ENCODE measurements at regions not wholly inside any gene's neighbourhood (a gene's known extent, or its start where the extent isn't known, plus 50 kb on each side); places are given as distances from the start of the nearest gene placed in this dataset.

DNA sequence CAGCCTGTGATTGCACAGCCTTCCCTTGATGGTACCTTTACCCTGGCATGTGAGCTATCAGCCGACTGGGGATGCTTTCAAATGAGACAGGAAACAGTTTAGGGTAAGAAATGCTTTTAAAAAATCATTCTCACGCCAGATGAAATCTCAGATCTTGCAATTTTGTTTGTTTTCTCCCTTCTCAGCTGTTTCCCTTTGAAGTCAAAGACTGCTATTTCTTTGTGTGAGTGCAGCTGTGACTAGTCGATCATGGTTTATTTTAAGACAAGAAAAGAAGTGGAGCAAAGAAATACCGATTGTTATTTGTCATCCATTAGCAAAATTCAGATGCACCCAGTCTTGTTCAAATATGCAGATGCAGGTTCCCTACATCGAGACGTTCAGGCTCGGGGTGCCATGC, 489.7 kb downstream of the QKI start:
- TF ChIP-seq SIN3A (IDR thresholded peaks at IDR 0.05; ENCODE audit: borderline replicate concordance, insufficient read depth, low read length) (no peak), TAF1 (IDR thresholded peaks at IDR 0.05; ENCODE audit: borderline replicate concordance, insufficient read depth, low read length) (no peak), POLR2AphosphoS5 (IDR thresholded peaks at IDR 0.05; ENCODE audit: low read depth, low read length) (no peak), FOXP2 (optimal IDR thresholded peaks at IDR 0.05; ENCODE audit: borderline replicate concordance, extremely low read depth, extremely low read length, insufficient read depth) (no peak)
- TF ChIP-seq, protein P1, sequence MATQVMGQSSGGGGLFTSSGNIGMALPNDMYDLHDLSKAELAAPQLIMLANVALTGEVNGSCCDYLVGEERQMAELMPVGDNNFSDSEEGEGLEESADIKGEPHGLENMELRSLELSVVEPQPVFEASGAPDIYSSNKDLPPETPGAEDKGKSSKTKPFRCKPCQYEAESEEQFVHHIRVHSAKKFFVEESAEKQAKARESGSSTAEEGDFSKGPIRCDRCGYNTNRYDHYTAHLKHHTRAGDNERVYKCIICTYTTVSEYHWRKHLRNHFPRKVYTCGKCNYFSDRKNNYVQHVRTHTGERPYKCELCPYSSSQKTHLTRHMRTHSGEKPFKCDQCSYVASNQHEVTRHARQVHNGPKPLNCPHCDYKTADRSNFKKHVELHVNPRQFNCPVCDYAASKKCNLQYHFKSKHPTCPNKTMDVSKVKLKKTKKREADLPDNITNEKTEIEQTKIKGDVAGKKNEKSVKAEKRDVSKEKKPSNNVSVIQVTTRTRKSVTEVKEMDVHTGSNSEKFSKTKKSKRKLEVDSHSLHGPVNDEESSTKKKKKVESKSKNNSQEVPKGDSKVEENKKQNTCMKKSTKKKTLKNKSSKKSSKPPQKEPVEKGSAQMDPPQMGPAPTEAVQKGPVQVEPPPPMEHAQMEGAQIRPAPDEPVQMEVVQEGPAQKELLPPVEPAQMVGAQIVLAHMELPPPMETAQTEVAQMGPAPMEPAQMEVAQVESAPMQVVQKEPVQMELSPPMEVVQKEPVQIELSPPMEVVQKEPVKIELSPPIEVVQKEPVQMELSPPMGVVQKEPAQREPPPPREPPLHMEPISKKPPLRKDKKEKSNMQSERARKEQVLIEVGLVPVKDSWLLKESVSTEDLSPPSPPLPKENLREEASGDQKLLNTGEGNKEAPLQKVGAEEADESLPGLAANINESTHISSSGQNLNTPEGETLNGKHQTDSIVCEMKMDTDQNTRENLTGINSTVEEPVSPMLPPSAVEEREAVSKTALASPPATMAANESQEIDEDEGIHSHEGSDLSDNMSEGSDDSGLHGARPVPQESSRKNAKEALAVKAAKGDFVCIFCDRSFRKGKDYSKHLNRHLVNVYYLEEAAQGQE (IDR thresholded peaks at IDR 0.05; ENCODE audit: insufficient read depth in 1 of 2, low read depth in 2 of 2, low read length in 2 of 2): no peak

DNA sequence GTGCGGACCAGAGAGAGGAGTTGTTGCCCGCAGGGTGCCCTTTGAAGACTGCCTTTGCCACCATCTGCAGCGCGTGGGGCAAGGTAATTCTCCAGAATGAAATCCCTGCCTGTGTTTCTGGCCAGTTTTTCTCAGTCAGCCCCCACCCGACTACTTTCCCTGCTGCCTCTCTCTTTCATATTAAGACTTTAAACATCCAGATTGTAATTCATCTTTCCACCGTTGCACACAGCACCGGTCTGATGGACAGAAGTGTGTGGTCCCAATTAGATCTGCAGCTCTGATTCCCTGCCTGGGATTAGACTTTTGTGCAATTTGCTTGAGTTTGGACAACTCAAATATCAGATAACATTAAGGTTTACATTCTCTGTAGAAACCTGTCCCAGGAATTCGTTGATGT, 489.0 kb downstream of the QKI start:
- TF ChIP-seq TAF1 (IDR thresholded peaks at IDR 0.05; ENCODE audit: borderline replicate concordance, insufficient read depth, low read length) (no peak), SIN3A (IDR thresholded peaks at IDR 0.05; ENCODE audit: borderline replicate concordance, insufficient read depth, low read length) (no peak), POLR2AphosphoS5 (IDR thresholded peaks at IDR 0.05; ENCODE audit: low read depth, low read length) (no peak), FOXP2 (optimal IDR thresholded peaks at IDR 0.05; ENCODE audit: borderline replicate concordance, extremely low read depth, extremely low read length, insufficient read depth) (no peak)
- TF ChIP-seq, protein P1 (IDR thresholded peaks at IDR 0.05; ENCODE audit: insufficient read depth in 1 of 2, low read depth in 2 of 2, low read length in 2 of 2): no peak

DNA sequence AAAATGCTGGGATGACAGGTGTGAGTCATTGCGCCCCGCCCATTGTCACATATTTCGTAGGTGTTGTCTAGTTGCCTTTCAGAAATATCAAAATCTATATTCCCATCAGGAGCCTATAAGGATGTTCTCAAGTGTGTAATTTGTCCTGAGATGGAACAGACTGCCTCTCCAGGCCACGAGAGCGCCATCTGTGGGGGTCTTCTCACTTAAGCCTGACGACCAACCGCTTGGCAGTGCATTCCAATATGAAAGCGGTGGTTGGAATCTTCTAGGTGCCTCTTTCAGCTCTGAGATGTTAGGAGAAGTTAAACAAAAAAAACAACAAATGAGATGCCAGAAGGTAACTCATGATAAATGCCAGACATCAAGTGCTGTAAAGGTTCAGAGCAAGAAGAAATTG, 488.5 kb downstream of the QKI start:
- TF ChIP-seq POLR2AphosphoS5 (IDR thresholded peaks at IDR 0.05; ENCODE audit: low read depth, low read length) (no peak), SIN3A (IDR thresholded peaks at IDR 0.05; ENCODE audit: borderline replicate concordance, insufficient read depth, low read length) (no peak), TAF1 (IDR thresholded peaks at IDR 0.05; ENCODE audit: borderline replicate concordance, insufficient read depth, low read length) (no peak), FOXP2 (optimal IDR thresholded peaks at IDR 0.05; ENCODE audit: borderline replicate concordance, extremely low read depth, extremely low read length, insufficient read depth) (no peak)
- TF ChIP-seq, protein P1 (IDR thresholded peaks at IDR 0.05; ENCODE audit: insufficient read depth in 1 of 2, low read depth in 2 of 2, low read length in 2 of 2): no peak

DNA sequence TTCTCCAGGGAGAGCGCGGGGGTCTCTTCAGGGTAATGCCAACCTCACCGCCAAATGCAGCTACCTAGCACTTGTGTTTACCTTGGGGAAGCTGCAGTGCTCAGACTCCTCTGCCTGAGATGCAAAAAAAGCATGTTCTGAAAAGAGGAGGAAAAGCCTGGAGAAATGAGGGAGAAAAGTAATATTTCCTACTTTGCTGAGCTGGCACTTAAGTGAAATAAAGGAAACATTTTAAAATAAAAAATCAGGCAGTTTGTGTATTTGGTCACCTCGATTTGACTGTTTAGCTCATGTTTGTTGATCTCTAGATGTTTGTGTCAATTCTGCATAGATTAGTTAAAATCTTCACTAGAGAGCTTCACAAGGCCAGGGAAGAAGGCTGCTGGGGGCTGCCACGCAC, 487.2 kb downstream of the QKI start:
- TF ChIP-seq TAF1 (IDR thresholded peaks at IDR 0.05; ENCODE audit: borderline replicate concordance, insufficient read depth, low read length) (no peak), FOXP2 (optimal IDR thresholded peaks at IDR 0.05; ENCODE audit: borderline replicate concordance, extremely low read depth, extremely low read length, insufficient read depth) (no peak), POLR2AphosphoS5 (IDR thresholded peaks at IDR 0.05; ENCODE audit: low read depth, low read length) (no peak), SIN3A (IDR thresholded peaks at IDR 0.05; ENCODE audit: borderline replicate concordance, insufficient read depth, low read length) (no peak)
- TF ChIP-seq, protein P1 (IDR thresholded peaks at IDR 0.05; ENCODE audit: insufficient read depth in 1 of 2, low read depth in 2 of 2, low read length in 2 of 2): no peak

DNA sequence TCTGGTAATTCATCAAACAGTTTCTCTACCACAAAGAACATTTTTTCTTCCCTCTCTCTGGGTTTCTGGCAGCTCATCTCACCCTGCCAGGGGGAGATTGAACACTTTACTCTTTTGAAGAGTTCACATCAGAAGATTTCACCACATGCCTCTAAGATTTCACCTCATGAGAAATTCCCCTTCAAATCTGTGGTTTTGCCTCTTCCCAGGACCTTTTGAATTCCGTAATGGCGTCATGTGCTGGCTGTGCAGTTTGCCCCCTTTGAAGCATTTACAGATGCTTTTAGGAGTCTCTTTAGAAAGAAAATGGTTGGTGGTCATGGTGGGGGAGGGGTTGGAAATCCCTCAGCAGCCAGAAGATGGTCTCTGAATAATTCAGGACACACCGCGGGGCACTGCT, 486.1 kb downstream of the QKI start:
- no peak for TF ChIP-seq POLR2AphosphoS5 (IDR thresholded peaks at IDR 0.05; ENCODE audit: low read depth, low read length)
- no peak for TF ChIP-seq SIN3A (IDR thresholded peaks at IDR 0.05; ENCODE audit: borderline replicate concordance, insufficient read depth, low read length)
- TF ChIP-seq, protein P1 (IDR thresholded peaks at IDR 0.05; ENCODE audit: insufficient read depth in 1 of 2, low read depth in 2 of 2, low read length in 2 of 2): no peak
- TF ChIP-seq FOXP2 (optimal IDR thresholded peaks at IDR 0.05; ENCODE audit: borderline replicate concordance, extremely low read depth, extremely low read length, insufficient read depth): no peak
